CD14-positive monocyte (primary cell): ENCODE measurements at regions not wholly inside any gene's neighbourhood (a gene's known extent, or its start where the extent isn't known, plus 50 kb on each side); places are given as distances from the start of the nearest gene placed in this dataset.

ENCODE experiments used
- DNase-seq, 3 donors: peaks; one replicate each; pipeline ENCODE4 v3.0.0-alpha.2; 2011 to 2022
- H2AFZ ChIP-seq: 2 replicates; pipeline ENCODE4 v1.6.0; 2012; ENCODE audit warnings: mild to moderate bottlenecking, low read depth, low read length, inconsistent platforms; ENCODE audit not compliant: insufficient read depth, poor library complexity, severe bottlenecking
- H3K27ac ChIP-seq, 2 donors: 1 replicate in 1 of 2; 2 replicates in 1 of 2; pipeline ENCODE4 v1.5.1; 2012 to 2013; ENCODE audit warnings: low read length in 2 of 2, control low read depth in 1 of 2, inconsistent platforms in 1 of 2, low read depth in 1 of 2, mild to moderate bottlenecking in 1 of 2
- H3K27me3 ChIP-seq, 2 donors: one replicate each; pipeline versions ENCODE4 v1.6.0 to v1.6.1; 2011 to 2013; ENCODE audit warnings: low read length in 2 of 2; ENCODE audit not compliant: control insufficient read depth in 2 of 2, insufficient read depth in 2 of 2
- H3K36me3 ChIP-seq, 2 donors: replicated peaks in 1 of 2; 1 replicate in 1 of 2; 2 replicates in 1 of 2; pipeline versions ENCODE4 v1.5.1 to v1.6.1; 2012 to 2013; ENCODE audit warnings: low read length in 2 of 2, control low read depth in 1 of 2, inconsistent platforms in 1 of 2, mild to moderate bottlenecking in 1 of 2; ENCODE audit not compliant: insufficient read depth in 2 of 2, control insufficient read depth in 1 of 2
- H3K4me1 ChIP-seq, 2 donors: 1 replicate in 1 of 2; 2 replicates in 1 of 2; pipeline versions ENCODE4 v1.5.1 to v1.6.1; 2012 to 2013; ENCODE audit warnings: low read length in 2 of 2, control low read depth in 1 of 2, inconsistent platforms in 1 of 2, mild to moderate bottlenecking in 1 of 2, moderate library complexity in 1 of 2; ENCODE audit not compliant: insufficient read depth in 2 of 2, control insufficient read depth in 1 of 2
- H3K4me2 ChIP-seq: replicated peaks from 2 replicates; pipeline ENCODE3; 2012; ENCODE audit warnings: low read length, moderate library complexity, mild to moderate bottlenecking; ENCODE audit not compliant: poor library complexity, severe bottlenecking; ENCODE audit errors: extremely low read depth
- H3K4me3 ChIP-seq, 3 experiments: fragments of 200-600 bp in 1 of 3; sonication (generic) in 1 of 3; replicated peaks in 1 of 3; 1 replicate in 2 of 3; 2 replicates in 1 of 3; pipeline ENCODE4 v1.5.1; 2011 to 2013; ENCODE audit warnings: low read length in 3 of 3, mild to moderate bottlenecking in 3 of 3, control low read depth in 2 of 3, low read depth in 2 of 3, inconsistent platforms in 1 of 3, moderate library complexity in 1 of 3
- H3K79me2 ChIP-seq: 2 replicates; pipeline ENCODE4 v1.6.0; 2012; ENCODE audit warnings: mild to moderate bottlenecking, control low read depth, inconsistent platforms, low read length, moderate library complexity; ENCODE audit not compliant: insufficient read depth
- H3K9ac ChIP-seq: 2 replicates; pipeline ENCODE4 v1.6.0; 2017; ENCODE audit warnings: low read length, mild to moderate bottlenecking; ENCODE audit not compliant: insufficient read depth, poor library complexity, severe bottlenecking
- H3K9me3 ChIP-seq, 2 donors: replicated peaks in 1 of 2; 1 replicate in 1 of 2; 2 replicates in 1 of 2; pipeline versions ENCODE4 v1.5.1 to v1.6.1; 2012 to 2013; ENCODE audit warnings: low read length in 2 of 2, control low read depth in 1 of 2; ENCODE audit not compliant: control insufficient read depth in 1 of 2, insufficient read depth in 1 of 2
- H4K20me1 ChIP-seq: 2 replicates; pipeline ENCODE4 v1.6.0; 2012; ENCODE audit warnings: mild to moderate bottlenecking, low read length, control low read depth, moderate library complexity; ENCODE audit not compliant: insufficient read depth
- H3K27ac Mint-ChIP-seq, 7 donors: one replicate each; pipeline ENCODE4 v1.8.0; 2020; ENCODE audit warnings: mild to moderate bottlenecking in 7 of 7, mixed read lengths in 7 of 7, moderate library complexity in 6 of 7, inconsistent platforms in 2 of 7
- H3K27me3 Mint-ChIP-seq, 3 donors: one replicate each; pipeline ENCODE4 v1.8.0; 2021 to 2022; ENCODE audit warnings: low read depth in 3 of 3, mild to moderate bottlenecking in 3 of 3, mixed read lengths in 3 of 3, moderate library complexity in 3 of 3, inconsistent platforms in 1 of 3
- H3K36me3 Mint-ChIP-seq, 2 donors: one replicate each; pipeline ENCODE4 v1.8.0; 2020; ENCODE audit warnings: mixed read lengths in 2 of 2, inconsistent platforms in 1 of 2, mild to moderate bottlenecking in 1 of 2
- H3K4me1 Mint-ChIP-seq: one replicate; pipeline ENCODE4 v1.8.0; 2020; ENCODE audit warnings: mild to moderate bottlenecking, mixed read lengths
- H3K4me3 Mint-ChIP-seq, 2 donors: one replicate each; pipeline ENCODE4 v1.8.0; 2020; ENCODE audit warnings: mild to moderate bottlenecking in 2 of 2, mixed read lengths in 2 of 2, moderate library complexity in 1 of 2
- H3K9me3 Mint-ChIP-seq, 7 donors: one replicate each; pipeline ENCODE4 v1.8.0; 2020 to 2022; ENCODE audit warnings: mixed read lengths in 7 of 7, mild to moderate bottlenecking in 6 of 7, moderate library complexity in 6 of 7, inconsistent platforms in 2 of 7
- WGBS: methylation state at CpG from one replicate; pipeline ENCODE4 v1.1.5; 2013; ENCODE audit warnings: missing lambda C conversion rate; ENCODE audit not compliant: insufficient coverage; 5-methylcytosine and 5-hydroxymethylcytosine counted together
- intact Hi-C, 2 donors: fragments of 100-400 bp; cut with micrococcal nuclease; formaldehyde crosslinking; loops; one replicate each; pipeline versions ENCODE4 v1.15.0 to v1.15.1; 2023
- TF ChIP-seq, protein P1 (sequence below): fragments of 200-600 bp; IDR thresholded peaks from one replicate; pipeline ENCODE4 v1.8.0; 2022; ENCODE audit warnings: antibody characterized with exemption, mild to moderate bottlenecking

DNA sequence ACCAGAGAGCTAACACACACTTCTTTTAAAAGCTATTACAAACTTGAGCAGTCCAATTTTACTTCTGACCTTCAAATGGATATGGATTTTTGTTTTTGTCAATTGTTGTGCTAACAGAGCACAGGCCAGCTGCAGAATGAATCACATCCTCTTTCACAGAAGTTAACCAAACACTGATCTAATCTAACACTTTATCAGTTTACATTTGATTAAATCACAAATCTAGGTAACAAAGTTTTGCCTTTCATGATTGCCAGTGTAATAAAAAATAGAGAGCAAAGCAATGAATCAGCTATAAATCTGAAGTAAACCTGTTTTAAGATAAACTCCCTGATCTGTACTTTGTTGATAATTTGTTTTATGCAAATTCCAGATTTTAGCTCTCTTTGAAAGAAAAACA is 273.1 kb upstream of the RGS6 start:
- Mint-ChIP-seq H3K9me3 (peaks cover 0 to 2% (median 0%) of the 10 kb centered on the region in 7 donors), H3K4me3 (no peak overlapping the region), H3K27ac (no peak overlapping the region), H3K27me3 (no peaks in the 10 kb centered on the region), H3K36me3 (peaks cover 70% of the 10 kb centered on the region in 2 donors), H3K4me1 (no peaks in the 10 kb centered on the region)
- Histone ChIP-seq H3K4me2 (no peak overlapping the region), H3K9me3 (no peaks in the 10 kb centered on the region), H3K27me3 (no peaks in the 10 kb centered on the region), H3K79me2 (no peaks in the 10 kb centered on the region), H3K4me1 (no peaks in the 10 kb centered on the region), H3K36me3 (peaks cover 36 to 72% of the 10 kb centered on the region in 2 donors), H3K4me3 (no peak overlapping the region), H3K9ac (no peak overlapping the region), H3K27ac (no peak overlapping the region), H4K20me1 (peaks cover 5% of the 10 kb centered on the region), H2AFZ (no peak overlapping the region)
- intact Hi-C loops = no loop called here
- TF ChIP-seq, protein P1, sequence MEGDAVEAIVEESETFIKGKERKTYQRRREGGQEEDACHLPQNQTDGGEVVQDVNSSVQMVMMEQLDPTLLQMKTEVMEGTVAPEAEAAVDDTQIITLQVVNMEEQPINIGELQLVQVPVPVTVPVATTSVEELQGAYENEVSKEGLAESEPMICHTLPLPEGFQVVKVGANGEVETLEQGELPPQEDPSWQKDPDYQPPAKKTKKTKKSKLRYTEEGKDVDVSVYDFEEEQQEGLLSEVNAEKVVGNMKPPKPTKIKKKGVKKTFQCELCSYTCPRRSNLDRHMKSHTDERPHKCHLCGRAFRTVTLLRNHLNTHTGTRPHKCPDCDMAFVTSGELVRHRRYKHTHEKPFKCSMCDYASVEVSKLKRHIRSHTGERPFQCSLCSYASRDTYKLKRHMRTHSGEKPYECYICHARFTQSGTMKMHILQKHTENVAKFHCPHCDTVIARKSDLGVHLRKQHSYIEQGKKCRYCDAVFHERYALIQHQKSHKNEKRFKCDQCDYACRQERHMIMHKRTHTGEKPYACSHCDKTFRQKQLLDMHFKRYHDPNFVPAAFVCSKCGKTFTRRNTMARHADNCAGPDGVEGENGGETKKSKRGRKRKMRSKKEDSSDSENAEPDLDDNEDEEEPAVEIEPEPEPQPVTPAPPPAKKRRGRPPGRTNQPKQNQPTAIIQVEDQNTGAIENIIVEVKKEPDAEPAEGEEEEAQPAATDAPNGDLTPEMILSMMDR = no peak
- DNase-seq = no peak

DNA sequence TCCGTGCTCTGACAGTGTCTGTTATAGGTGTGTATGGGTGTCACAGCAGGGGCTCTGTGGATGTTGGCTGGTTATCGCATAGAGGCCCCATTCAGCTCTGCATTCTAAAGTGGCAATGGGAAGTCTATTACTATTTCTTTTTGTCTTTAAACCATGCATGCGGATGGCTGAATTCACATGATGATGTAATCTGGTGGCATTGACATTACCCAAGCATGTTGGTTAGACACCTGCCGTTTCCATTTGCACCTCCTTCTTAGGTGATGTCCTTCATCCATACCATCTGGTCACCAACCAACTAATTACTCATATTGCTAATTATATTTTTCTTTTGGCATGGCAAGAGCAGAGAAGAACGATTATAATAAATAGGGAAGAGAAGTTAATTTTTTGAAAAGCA is 270.8 kb upstream of the RGS6 start:
- WGBS = no CpG with 5 or more reads among the region's 5 CpGs
- peaks cover 60 to 66% of the 10 kb centered on the region in 2 donors for H3K36me3 Mint-ChIP-seq

More for the DNA sequence above, 270.8 kb upstream of the RGS6 start:
- Mint-ChIP-seq H3K4me3 (no peak overlapping the region), H3K4me1 (no peaks in the 10 kb centered on the region), H3K9me3 (no peaks in the 10 kb centered on the region), H3K27me3 (no peaks in the 10 kb centered on the region), H3K27ac (no peak overlapping the region)
- Histone ChIP-seq H3K4me1 (no peaks in the 10 kb centered on the region), H3K79me2 (no peaks in the 10 kb centered on the region), H3K27ac (no peak overlapping the region), H3K4me2 (no peak overlapping the region), H3K9ac (no peak overlapping the region), H3K9me3 (no peaks in the 10 kb centered on the region), H3K4me3 (no peak overlapping the region), H4K20me1 (no peaks in the 10 kb centered on the region), H3K27me3 (no peaks in the 10 kb centered on the region), H3K36me3 (peaks cover 37 to 80% of the 10 kb centered on the region in 2 donors), H2AFZ (no peak overlapping the region)
- no peak for DNase-seq
- intact Hi-C loops = no loop called here
- TF ChIP-seq, protein P1 = no peak
